Astrocyte (in vitro differentiated cells and primary cell): ENCODE measurements at regions not wholly inside any gene's neighbourhood (a gene's known extent, or its start where the extent isn't known, plus 50 kb on each side); places are given as distances from the start of the nearest gene placed in this dataset.
"Not testable (repeated sequence)": the region's sequence is repeated elsewhere in the genome, so short reads cannot be mapped to it uniquely, and the experiment has no call there.

ENCODE experiments used
- DNase-seq: peaks from one replicate; pipeline ENCODE4 v3.0.0-alpha.2; 2010; ENCODE audit warnings: low read depth
- FAIRE-seq: peaks from 2 replicates; lab custom pipeline; 2011; peaks lifted over from hg19 to GRCh38; lab: Jason Lieb, UNC
- H2AFZ ChIP-seq: 2 replicates; pipeline ENCODE4 v1.6.0; 2012; ENCODE audit warnings: low read depth, low read length, inconsistent platforms
- H3K27ac ChIP-seq: 2 replicates; pipeline ENCODE4 v1.5.1; 2011; ENCODE audit warnings: low read depth, low read length, inconsistent platforms
- H3K27me3 ChIP-seq: 2 replicates; pipeline ENCODE4 v1.6.0; 2011; ENCODE audit warnings: low read length, inconsistent platforms; ENCODE audit not compliant: insufficient read depth
- H3K36me3 ChIP-seq: 2 replicates; pipeline ENCODE4 v1.5.1; 2011; ENCODE audit warnings: low read length, inconsistent platforms; ENCODE audit not compliant: insufficient read depth
- H3K4me1 ChIP-seq: 2 replicates; pipeline ENCODE4 v1.5.1; 2011; ENCODE audit warnings: low read length, inconsistent platforms; ENCODE audit not compliant: insufficient read depth
- H3K4me2 ChIP-seq: 2 replicates; pipeline ENCODE4 v1.6.0; 2012; ENCODE audit warnings: low read length, inconsistent platforms
- H3K4me3 ChIP-seq: 2 replicates; pipeline ENCODE4 v1.5.1; 2011; ENCODE audit warnings: low read depth, mild to moderate bottlenecking, low read length, inconsistent platforms; ENCODE audit not compliant: insufficient read depth
- H3K79me2 ChIP-seq: 2 replicates; pipeline ENCODE4 v1.6.0; 2012; ENCODE audit warnings: mild to moderate bottlenecking, low read length, inconsistent platforms; ENCODE audit not compliant: insufficient read depth
- H3K9ac ChIP-seq: 2 replicates; pipeline ENCODE4 v1.6.0; 2012; ENCODE audit warnings: mild to moderate bottlenecking, low read length, inconsistent platforms
- H3K9me3 ChIP-seq: 2 replicates; pipeline ENCODE4 v1.5.1; 2012; ENCODE audit warnings: low read depth, mild to moderate bottlenecking, low read length, inconsistent platforms; ENCODE audit not compliant: insufficient read depth
- H4K20me1 ChIP-seq: 2 replicates; pipeline ENCODE4 v1.6.0; 2012; ENCODE audit warnings: low read length, inconsistent platforms; ENCODE audit not compliant: insufficient read depth
- H3K27ac Mint-ChIP-seq: one replicate; pipeline ENCODE4 v1.8.0; 2021; ENCODE audit warnings: mild to moderate bottlenecking, mixed read lengths; ENCODE audit not compliant: unreplicated experiment
- H3K27me3 Mint-ChIP-seq: one replicate; pipeline ENCODE4 v1.8.0; 2021; ENCODE audit warnings: low read depth, mixed read lengths; ENCODE audit not compliant: unreplicated experiment
- H3K36me3 Mint-ChIP-seq: one replicate; pipeline ENCODE4 v1.8.0; 2021; ENCODE audit warnings: low read depth, mixed read lengths; ENCODE audit not compliant: unreplicated experiment
- H3K4me1 Mint-ChIP-seq: one replicate; pipeline ENCODE4 v1.8.0; 2021; ENCODE audit warnings: low read depth, mixed read lengths; ENCODE audit not compliant: unreplicated experiment
- H3K4me3 Mint-ChIP-seq: one replicate; pipeline ENCODE4 v1.8.0; 2021; ENCODE audit warnings: mild to moderate bottlenecking, moderate library complexity, mixed read lengths; ENCODE audit not compliant: unreplicated experiment
- H3K9me3 Mint-ChIP-seq: one replicate; pipeline ENCODE4 v1.8.0; 2021; ENCODE audit warnings: mild to moderate bottlenecking, mixed read lengths; ENCODE audit not compliant: unreplicated experiment
- EZH2 ChIP-seq: IDR thresholded peaks from 2 replicates; pipeline ENCODE4 v1.6.1; 2012; ENCODE audit warnings: mild to moderate bottlenecking, low read length, inconsistent platforms; ENCODE audit not compliant: insufficient read depth
- TF ChIP-seq, protein P1 (sequence below): IDR thresholded peaks from 2 replicates; pipeline ENCODE4 v1.5.1; 2011; ENCODE audit warnings: low read depth, mild to moderate bottlenecking, inconsistent platforms, low read length, moderate library complexity; ENCODE audit not compliant: insufficient read depth

DNA sequence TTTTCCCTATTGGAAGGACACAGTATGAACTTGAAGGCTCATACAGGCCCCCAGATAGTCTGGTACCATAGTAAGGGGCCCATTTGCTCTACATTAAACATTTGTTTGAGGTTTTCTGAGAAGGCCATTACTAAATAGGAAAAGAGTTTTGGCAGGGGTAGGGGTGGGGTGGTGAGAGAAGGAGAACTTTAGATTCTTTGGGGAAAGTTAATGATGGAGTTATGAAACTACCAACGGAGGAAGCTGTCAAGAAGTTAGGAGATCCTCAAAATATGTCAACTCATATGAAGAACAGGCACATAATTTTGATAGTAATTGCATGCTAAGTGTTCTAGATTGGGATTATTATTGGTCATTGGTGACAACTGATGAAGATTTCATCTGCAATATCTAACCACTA is 114.7 kb downstream of the TAF11L14 start:
- no peaks in the 10 kb centered on the region for H3K27me3 Mint-ChIP-seq
- TF ChIP-seq, protein P1, sequence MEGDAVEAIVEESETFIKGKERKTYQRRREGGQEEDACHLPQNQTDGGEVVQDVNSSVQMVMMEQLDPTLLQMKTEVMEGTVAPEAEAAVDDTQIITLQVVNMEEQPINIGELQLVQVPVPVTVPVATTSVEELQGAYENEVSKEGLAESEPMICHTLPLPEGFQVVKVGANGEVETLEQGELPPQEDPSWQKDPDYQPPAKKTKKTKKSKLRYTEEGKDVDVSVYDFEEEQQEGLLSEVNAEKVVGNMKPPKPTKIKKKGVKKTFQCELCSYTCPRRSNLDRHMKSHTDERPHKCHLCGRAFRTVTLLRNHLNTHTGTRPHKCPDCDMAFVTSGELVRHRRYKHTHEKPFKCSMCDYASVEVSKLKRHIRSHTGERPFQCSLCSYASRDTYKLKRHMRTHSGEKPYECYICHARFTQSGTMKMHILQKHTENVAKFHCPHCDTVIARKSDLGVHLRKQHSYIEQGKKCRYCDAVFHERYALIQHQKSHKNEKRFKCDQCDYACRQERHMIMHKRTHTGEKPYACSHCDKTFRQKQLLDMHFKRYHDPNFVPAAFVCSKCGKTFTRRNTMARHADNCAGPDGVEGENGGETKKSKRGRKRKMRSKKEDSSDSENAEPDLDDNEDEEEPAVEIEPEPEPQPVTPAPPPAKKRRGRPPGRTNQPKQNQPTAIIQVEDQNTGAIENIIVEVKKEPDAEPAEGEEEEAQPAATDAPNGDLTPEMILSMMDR, result no peak
- no peak for TF ChIP-seq EZH2
- Histone ChIP-seq H3K4me2 (no peak overlapping the region), H4K20me1 (no peaks in the 10 kb centered on the region), H3K79me2 (no peaks in the 10 kb centered on the region), H3K4me3 (no peak overlapping the region), H3K27ac (no peak overlapping the region), H2AFZ (no peak overlapping the region), H3K36me3 (no peaks in the 10 kb centered on the region), H3K27me3 (no peaks in the 10 kb centered on the region), H3K9me3 (no peaks in the 10 kb centered on the region), H3K4me1 (peaks cover 10% of the 10 kb centered on the region), H3K9ac (no peak overlapping the region)
- no peak for FAIRE-seq
- no peak overlapping the region for H3K27ac Mint-ChIP-seq
- no peak overlapping the region for H3K4me3 Mint-ChIP-seq
- H3K4me1 Mint-ChIP-seq, result peaks cover 4% of the 10 kb centered on the region
- H3K9me3 Mint-ChIP-seq, result no peaks in the 10 kb centered on the region
- DNase-seq, result no peak
- H3K36me3 Mint-ChIP-seq, result no peaks in the 10 kb centered on the region

DNA sequence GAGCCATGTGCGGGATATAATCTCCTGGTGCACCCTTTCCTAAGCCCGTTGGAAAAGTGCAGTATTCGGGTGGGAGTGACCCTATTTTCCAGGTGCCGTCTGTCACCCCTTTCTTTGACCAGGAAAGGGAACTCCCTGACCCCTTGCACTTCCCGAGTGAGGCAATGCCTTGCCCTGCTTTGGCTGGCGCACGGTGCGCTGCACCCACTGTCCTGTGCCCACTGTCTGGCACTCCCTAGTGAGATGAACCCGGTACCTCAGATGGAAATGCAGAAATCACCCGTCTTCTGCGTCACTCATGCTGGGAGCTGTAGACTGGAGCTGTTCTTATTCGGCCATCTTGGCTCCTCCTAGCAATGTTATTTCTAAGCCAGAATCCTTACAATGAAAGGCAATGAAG is 121.1 kb downstream of the TAF11L14 start:
- H3K36me3 Mint-ChIP-seq, DNase-seq, H4K20me1 ChIP-seq, H3K27me3 Mint-ChIP-seq, H3K36me3 ChIP-seq, H3K27me3 ChIP-seq, FAIRE-seq, H3K79me2 ChIP-seq, H2AFZ ChIP-seq, H3K4me1 ChIP-seq, H3K9me3 Mint-ChIP-seq, H3K9ac ChIP-seq, H3K4me3 ChIP-seq, H3K4me3 Mint-ChIP-seq, H3K27ac Mint-ChIP-seq, H3K9me3 ChIP-seq, H3K4me1 Mint-ChIP-seq, H3K27ac ChIP-seq, H3K4me2 ChIP-seq: not testable (repeated sequence)

DNA sequence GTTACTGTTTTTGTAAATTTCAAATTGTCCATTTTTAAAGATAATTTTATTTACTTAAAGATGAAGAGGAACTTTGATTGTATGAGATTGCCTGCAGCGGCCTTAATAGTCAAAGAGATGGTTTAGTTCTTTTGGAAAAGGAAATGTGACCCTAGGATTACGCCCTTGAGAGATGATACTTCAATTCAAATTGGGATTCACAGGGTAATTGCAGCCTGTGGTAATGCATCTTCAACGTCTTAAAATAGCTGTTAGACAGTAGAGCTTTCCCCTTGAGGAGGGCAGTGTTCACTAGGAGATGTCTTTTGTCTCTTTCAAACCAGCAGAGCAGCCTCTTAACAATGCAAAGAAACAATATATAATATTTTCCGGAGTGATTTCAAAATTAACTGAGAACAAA is 127.1 kb downstream of the TAF11L14 start:
- H3K36me3 Mint-ChIP-seq, result no peaks in the 10 kb centered on the region
- peaks cover 5% of the 10 kb centered on the region for H3K4me1 ChIP-seq
- no peaks in the 10 kb centered on the region for H3K9me3 ChIP-seq
- H3K4me1 Mint-ChIP-seq, result peaks cover 7% of the 10 kb centered on the region
- no peaks in the 10 kb centered on the region for H3K27me3 ChIP-seq
- no peak overlapping the region for H3K4me3 ChIP-seq
- H3K9me3 Mint-ChIP-seq, result no peaks in the 10 kb centered on the region
- no peak overlapping the region for H2AFZ ChIP-seq
- H3K79me2 ChIP-seq, result no peaks in the 10 kb centered on the region
- H3K27ac Mint-ChIP-seq, result no peak overlapping the region
- no peak for DNase-seq
- no peak overlapping the region for H3K9ac ChIP-seq
- no peak overlapping the region for H3K4me3 Mint-ChIP-seq
- H4K20me1 ChIP-seq, result no peaks in the 10 kb centered on the region
- no peak overlapping the region for H3K4me2 ChIP-seq
- H3K36me3 ChIP-seq, result no peaks in the 10 kb centered on the region
- peaks cover 5% of the 10 kb centered on the region for H3K27me3 Mint-ChIP-seq
- H3K27ac ChIP-seq, result no peak overlapping the region
- no peak for FAIRE-seq
- TF ChIP-seq, protein P1, result no peak
- no peak for TF ChIP-seq EZH2
